Neural cell (in vitro differentiated cells): ENCODE measurements at regions not wholly inside any gene's neighbourhood (a gene's known extent, or its start where the extent isn't known, plus 50 kb on each side); places are given as distances from the start of the nearest gene placed in this dataset.

Experiments
- H2AFZ ChIP-seq: fragments of 200-600, 300-800 bp; sonication (generic), shearing (Covaris generic); 2 replicates; pipeline ENCODE4 v1.6.0; 2014; ENCODE audit warnings: low read depth, mild to moderate bottlenecking, antibody characterized with exemption, low read length, moderate library complexity
- H3F3A ChIP-seq: fragments of 200-600 bp; shearing (Covaris generic); 2 replicates; pipeline ENCODE4 v1.6.1; 2016; ENCODE audit warnings: mild to moderate bottlenecking, moderate library complexity, mixed read lengths, antibody characterized with exemption, low read length; ENCODE audit not compliant: insufficient read depth, poor library complexity, severe bottlenecking
- H3K27ac ChIP-seq: fragments of 200-600, 300-800 bp; sonication (generic), shearing (Covaris generic); 2 replicates; pipeline ENCODE4 v1.5.1; 2014; ENCODE audit warnings: mild to moderate bottlenecking, low read length, moderate library complexity
- H3K27me3 ChIP-seq: fragments of 300-800, 200-600 bp; sonication (generic), shearing (Covaris generic); 2 replicates; pipeline ENCODE4 v1.6.0; 2014; ENCODE audit warnings: mild to moderate bottlenecking, low read depth, low read length, moderate library complexity; ENCODE audit not compliant: insufficient read depth
- H3K36me3 ChIP-seq: fragments of 300-800, 200-600 bp; sonication (generic), shearing (Covaris generic); 2 replicates; pipeline ENCODE4 v1.5.1; 2014; ENCODE audit warnings: mild to moderate bottlenecking, antibody characterized with exemption, low read length, moderate library complexity; ENCODE audit not compliant: insufficient read depth
- H3K4me2 ChIP-seq: fragments of 300-800, 200-600 bp; sonication (generic), shearing (Covaris generic); 2 replicates; pipeline ENCODE4 v1.6.0; 2014; ENCODE audit warnings: mild to moderate bottlenecking, low read length
- H3K4me3 ChIP-seq: fragments of 300-800, 200-600 bp; sonication (generic), shearing (Covaris generic); 2 replicates; pipeline ENCODE4 v1.5.1; 2014; ENCODE audit warnings: mild to moderate bottlenecking, low read length, moderate library complexity
- H3K79me2 ChIP-seq: fragments of 200-600 bp; shearing (Covaris generic); replicated peaks from 2 replicates; pipeline ENCODE4 v1.6.0; 2014; ENCODE audit warnings: mild to moderate bottlenecking, low read length, moderate library complexity; ENCODE audit not compliant: insufficient read depth
- H3K9ac ChIP-seq: fragments of 300-800, 200-600 bp; sonication (generic), shearing (Covaris generic); 2 replicates; pipeline ENCODE4 v1.6.1; 2016; ENCODE audit warnings: mild to moderate bottlenecking, low read length, mixed read lengths
- H3K9me2 ChIP-seq: fragments of 200-600 bp; shearing (Covaris generic); 2 replicates; pipeline ENCODE4 v1.6.1; 2016; ENCODE audit warnings: mild to moderate bottlenecking, low read length, mixed read lengths; ENCODE audit not compliant: insufficient read depth
- H3K9me3 ChIP-seq: fragments of 200-600, 300-800 bp; sonication (generic), shearing (Covaris generic); 2 replicates; pipeline ENCODE4 v1.6.1; 2016; ENCODE audit warnings: mild to moderate bottlenecking, mixed run types, low read length, moderate library complexity, mixed read lengths
- H4K20me1 ChIP-seq: fragments of 200-600 bp; shearing (Covaris generic); 2 replicates; pipeline ENCODE4 v1.6.1; 2016; ENCODE audit warnings: mild to moderate bottlenecking, mixed run types; ENCODE audit not compliant: insufficient read depth
- EP300 ChIP-seq: fragments of 450-650 bp; conservative IDR thresholded peaks from 2 replicates; pipeline ENCODE4 v1.6.1; 2014; ENCODE audit warnings: antibody characterized with exemption, mild to moderate bottlenecking, moderate library complexity; ENCODE audit not compliant: poor library complexity, severe bottlenecking
- EZH2 ChIP-seq: fragments of 200-600, 300-800 bp; shearing (Covaris generic), sonication (generic); IDR thresholded peaks from 2 replicates; pipeline ENCODE4 v1.6.1; 2014; ENCODE audit warnings: antibody characterized with exemption, low read length, borderline replicate concordance, mild to moderate bottlenecking; ENCODE audit not compliant: insufficient read depth, poor library complexity, severe bottlenecking
- MXI1 ChIP-seq: fragments of 450-650 bp; conservative IDR thresholded peaks from 2 replicates; pipeline ENCODE4 v1.6.1; 2014; ENCODE audit warnings: antibody characterized with exemption, mild to moderate bottlenecking; ENCODE audit not compliant: poor library complexity, severe bottlenecking
- POLR2AphosphoS5 ChIP-seq: IDR thresholded peaks from 2 replicates; pipeline ENCODE4 v1.6.1; 2012
- RAD21 ChIP-seq: fragments of 450-650 bp; conservative IDR thresholded peaks from 2 replicates; pipeline ENCODE4 v1.6.1; 2014; ENCODE audit warnings: antibody characterized with exemption, mild to moderate bottlenecking, moderate library complexity
- REST ChIP-seq: IDR thresholded peaks from 2 replicates; pipeline ENCODE4 v1.6.1; 2012; ENCODE audit warnings: borderline replicate concordance
- SMC3 ChIP-seq: fragments of 450-650 bp; conservative IDR thresholded peaks from 2 replicates; pipeline ENCODE4 v1.6.1; 2014; ENCODE audit warnings: antibody characterized with exemption, mild to moderate bottlenecking, moderate library complexity; ENCODE audit not compliant: poor library complexity
- TAF1 ChIP-seq: IDR thresholded peaks from 2 replicates; pipeline ENCODE4 v1.6.1; 2012; ENCODE audit warnings: low read depth
- TF ChIP-seq, protein P1 (sequence below): fragments of 450-650 bp; IDR thresholded peaks from 2 replicates; pipeline ENCODE4 v1.5.1; 2014; ENCODE audit warnings: antibody characterized with exemption, mild to moderate bottlenecking, moderate library complexity; ENCODE audit not compliant: poor library complexity, severe bottlenecking

- H3K4me2 ChIP-seq: no peak overlapping the region
- H3K27ac ChIP-seq: no peak overlapping the region
- H3K36me3 ChIP-seq: no peaks in the 10 kb centered on the region
- H3K4me3 ChIP-seq: no peak overlapping the region
- no peak for TF ChIP-seq MXI1
- no peak for TF ChIP-seq SMC3
- TF ChIP-seq REST: no peak
- TF ChIP-seq POLR2AphosphoS5: no peak
- TF ChIP-seq EZH2: no peak
- TF ChIP-seq EP300: no peak
- TF ChIP-seq, protein P1, sequence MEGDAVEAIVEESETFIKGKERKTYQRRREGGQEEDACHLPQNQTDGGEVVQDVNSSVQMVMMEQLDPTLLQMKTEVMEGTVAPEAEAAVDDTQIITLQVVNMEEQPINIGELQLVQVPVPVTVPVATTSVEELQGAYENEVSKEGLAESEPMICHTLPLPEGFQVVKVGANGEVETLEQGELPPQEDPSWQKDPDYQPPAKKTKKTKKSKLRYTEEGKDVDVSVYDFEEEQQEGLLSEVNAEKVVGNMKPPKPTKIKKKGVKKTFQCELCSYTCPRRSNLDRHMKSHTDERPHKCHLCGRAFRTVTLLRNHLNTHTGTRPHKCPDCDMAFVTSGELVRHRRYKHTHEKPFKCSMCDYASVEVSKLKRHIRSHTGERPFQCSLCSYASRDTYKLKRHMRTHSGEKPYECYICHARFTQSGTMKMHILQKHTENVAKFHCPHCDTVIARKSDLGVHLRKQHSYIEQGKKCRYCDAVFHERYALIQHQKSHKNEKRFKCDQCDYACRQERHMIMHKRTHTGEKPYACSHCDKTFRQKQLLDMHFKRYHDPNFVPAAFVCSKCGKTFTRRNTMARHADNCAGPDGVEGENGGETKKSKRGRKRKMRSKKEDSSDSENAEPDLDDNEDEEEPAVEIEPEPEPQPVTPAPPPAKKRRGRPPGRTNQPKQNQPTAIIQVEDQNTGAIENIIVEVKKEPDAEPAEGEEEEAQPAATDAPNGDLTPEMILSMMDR: no peak
- TF ChIP-seq RAD21: no peak
- no peak for TF ChIP-seq TAF1
- no peaks in the 10 kb centered on the region for H3K9me2 ChIP-seq
- H3F3A ChIP-seq: no peaks in the 10 kb centered on the region
- H3K9ac ChIP-seq: no peak overlapping the region
- H3K27me3 ChIP-seq: no peaks in the 10 kb centered on the region
- H3K9me3 ChIP-seq: no peaks in the 10 kb centered on the region
- H3K79me2 ChIP-seq: no peaks in the 10 kb centered on the region
- H4K20me1 ChIP-seq: no peaks in the 10 kb centered on the region
- H2AFZ ChIP-seq: no peak overlapping the region
Measured at GRCh38 chr2:128973566-128973965, 654.9 kb upstream of the HS6ST1 start.

- Histone ChIP-seq H4K20me1 (no peaks in the 10 kb centered on the region), H2AFZ (no peak overlapping the region), H3K36me3 (no peaks in the 10 kb centered on the region), H3K27ac (no peak overlapping the region), H3K4me2 (no peak overlapping the region), H3K79me2 (no peaks in the 10 kb centered on the region), H3K27me3 (no peaks in the 10 kb centered on the region), H3K9ac (no peak overlapping the region), H3K9me2 (no peaks in the 10 kb centered on the region), H3K4me3 (no peak overlapping the region), H3F3A (no peaks in the 10 kb centered on the region), H3K9me3 (no peaks in the 10 kb centered on the region)
- TF ChIP-seq SMC3 (no peak), EZH2 (no peak), EP300 (no peak)
Measured at GRCh38 chr2:128978212-128978611, 659.5 kb upstream of the HS6ST1 start.

DNA sequence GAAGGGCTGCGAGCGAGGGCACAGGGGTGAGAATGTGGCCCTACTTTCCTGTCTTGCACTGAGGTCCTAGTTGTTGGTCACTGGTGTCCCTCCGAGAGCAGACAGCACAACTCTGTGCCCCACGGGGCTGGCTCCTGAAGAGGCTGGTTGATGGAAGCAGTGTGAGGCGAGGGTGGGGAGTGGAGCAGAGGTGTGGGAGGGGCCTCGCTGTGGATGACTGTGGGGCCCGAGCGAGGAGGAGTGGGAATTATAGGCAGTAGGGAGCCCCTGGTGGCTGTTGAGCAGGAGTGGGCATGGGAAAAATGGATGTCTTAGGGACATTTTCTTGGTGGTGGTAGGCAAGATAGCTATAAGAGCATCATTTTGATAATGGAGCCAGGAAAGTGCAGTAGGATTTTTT lies 660.5 kb upstream of the HS6ST1 start:
- H3K27me3 ChIP-seq: no peaks in the 10 kb centered on the region
- H2AFZ ChIP-seq: no peak overlapping the region
- H3K9me2 ChIP-seq: no peaks in the 10 kb centered on the region
- TF ChIP-seq RAD21 (no peak), REST (no peak), TAF1 (no peak), MXI1 (no peak)
- TF ChIP-seq, protein P1: no peak
- no peak overlapping the region for H3K4me2 ChIP-seq
- H4K20me1 ChIP-seq: no peaks in the 10 kb centered on the region
- H3F3A ChIP-seq: no peaks in the 10 kb centered on the region
- no peak overlapping the region for H3K4me3 ChIP-seq
- H3K9ac ChIP-seq: no peak overlapping the region
- no peaks in the 10 kb centered on the region for H3K9me3 ChIP-seq
- H3K27ac ChIP-seq: no peak overlapping the region
- no peaks in the 10 kb centered on the region for H3K79me2 ChIP-seq
- H3K36me3 ChIP-seq: no peaks in the 10 kb centered on the region
